H1 (cell line): ENCODE measurements at regions not wholly inside any gene's neighbourhood (a gene's known extent, or its start where the extent isn't known, plus 50 kb on each side); places are given as distances from the start of the nearest gene placed in this dataset.
A peak's percentile ranks its signal among the peaks of the same experiment; 100 is the strongest.

Experiments used
- CTCF ChIA-PET: fragments of 300-600 bp; sonication (Branson Sonifier 250); formaldehyde crosslinking; loops from one replicate; lab custom pipeline; 2021; ENCODE audit not compliant: partially characterized antibody; lab: Charles Lee
- POLR2A ChIA-PET: fragments of 300-600 bp; sonication (Branson Sonifier 250); formaldehyde crosslinking; loops from one replicate; lab custom pipeline; 2021; ENCODE audit warnings: inconsistent platforms; ENCODE audit not compliant: partially characterized antibody; lab: Charles Lee
- DNase-seq, 2 experiments: peaks; one replicate each; pipeline versions ENCODE4 v3.0.0 to v3.0.0-alpha.2; 2010 to 2022; ENCODE audit warnings: low spot score in 2 of 2, low read depth in 1 of 2, mixed read lengths in 1 of 2
- FAIRE-seq: peaks from 2 replicates; lab custom pipeline; 2011; peaks lifted over from hg19 to GRCh38; lab: Jason Lieb, UNC
- H2AFZ ChIP-seq: 2 replicates; pipeline ENCODE4 v1.8.1; 2012; ENCODE audit warnings: low read length, inconsistent platforms
- H2AK5ac ChIP-seq: 2 replicates; pipeline ENCODE4 v1.6.1; 2013; ENCODE audit warnings: low read depth, low read length
- H2BK120ac ChIP-seq: replicated peaks from 2 replicates; pipeline ENCODE3; 2013; ENCODE audit warnings: low read depth, low read length, inconsistent platforms
- H2BK12ac ChIP-seq: 2 replicates; pipeline ENCODE4 v1.6.1; 2013; ENCODE audit warnings: low read depth, low read length
- H2BK15ac ChIP-seq: 2 replicates; pipeline ENCODE4 v1.6.1; 2013; ENCODE audit warnings: low read length
- H2BK20ac ChIP-seq: 2 replicates; pipeline ENCODE4 v1.6.1; 2013; ENCODE audit warnings: low read length
- H2BK5ac ChIP-seq: 2 replicates; pipeline ENCODE4 v1.6.1; 2013; ENCODE audit warnings: low read depth, low read length
- H3K14ac ChIP-seq: 2 replicates; pipeline ENCODE4 v1.6.1; 2013; ENCODE audit warnings: inconsistent platforms; ENCODE audit not compliant: insufficient read length
- H3K18ac ChIP-seq: 2 replicates; pipeline ENCODE4 v1.6.1; 2013; ENCODE audit warnings: low read length; ENCODE audit errors: extremely low read depth
- H3K23ac ChIP-seq: 2 replicates; pipeline ENCODE4 v1.6.1; 2013; ENCODE audit warnings: inconsistent platforms; ENCODE audit not compliant: insufficient read length
- H3K23me2 ChIP-seq: 2 replicates; pipeline ENCODE4 v1.6.1; 2013; ENCODE audit warnings: low read depth, low read length
- H3K27ac ChIP-seq: 2 replicates; pipeline ENCODE4 v1.6.1; 2011; ENCODE audit warnings: low read depth, low read length, inconsistent platforms
- H3K27me3 ChIP-seq, 4 experiments: replicated peaks in 1 of 4; 1 replicate in 1 of 4; 2 replicates in 3 of 4; pipeline versions ENCODE4 v1.6.1 to v1.8.1; 2011 to 2013; ENCODE audit warnings: low read length in 3 of 4, mild to moderate bottlenecking in 3 of 4, inconsistent platforms in 2 of 4, mixed read lengths in 2 of 4, moderate library complexity in 1 of 4; ENCODE audit not compliant: control insufficient read depth in 3 of 4, insufficient read depth in 3 of 4; ENCODE audit errors: extremely low read depth in 1 of 4
- H3K36me3 ChIP-seq, 4 experiments: 2 replicates each; pipeline versions ENCODE4 v1.6.1 to v1.8.1; 2011 to 2013; ENCODE audit warnings: mild to moderate bottlenecking in 4 of 4, low read length in 3 of 4, moderate library complexity in 2 of 4, control low read depth in 1 of 4, inconsistent platforms in 1 of 4; ENCODE audit not compliant: insufficient read depth in 4 of 4, control insufficient read depth in 2 of 4
- H3K4ac ChIP-seq: replicated peaks from 2 replicates; pipeline ENCODE3; 2013; ENCODE audit warnings: low read length, low read depth, mixed read lengths, inconsistent platforms; ENCODE audit not compliant: insufficient read length
- H3K4me1 ChIP-seq, 4 experiments: replicated peaks in 1 of 4; 1 replicate in 1 of 4; 2 replicates in 3 of 4; pipeline versions ENCODE4 v1.6.1 to v1.8.1; 2011 to 2013; ENCODE audit warnings: low read length in 3 of 4, inconsistent platforms in 2 of 4, mixed read lengths in 1 of 4; ENCODE audit not compliant: insufficient read depth in 4 of 4, control insufficient read depth in 3 of 4
- H3K4me2 ChIP-seq, 2 experiments: 2 replicates each; pipeline versions ENCODE4 v1.6.1 to v1.8.1; 2011 to 2013; ENCODE audit warnings: low read depth in 2 of 2, low read length in 2 of 2, control low read depth in 1 of 2, inconsistent platforms in 1 of 2, mild to moderate bottlenecking in 1 of 2; ENCODE audit not compliant: insufficient read depth in 1 of 2
- H3K4me3 ChIP-seq, 4 experiments: fragments of 200-600, 300-600 bp in 1 of 4; sonication (generic), shearing (Covaris generic), sonication (Bioruptor Twin) in 1 of 4; 2 replicates each; pipeline versions ENCODE4 v1.5.1 to v1.8.1; 2011 to 2016; ENCODE audit warnings: low read length in 4 of 4, low read depth in 3 of 4, control low read depth in 2 of 4, inconsistent platforms in 2 of 4, mild to moderate bottlenecking in 2 of 4, mixed read lengths in 1 of 4, moderate library complexity in 1 of 4; ENCODE audit not compliant: insufficient read depth in 2 of 4; ENCODE audit errors: extremely low read depth in 1 of 4
- H3K56ac ChIP-seq: replicated peaks from 2 replicates; pipeline ENCODE3; 2013; ENCODE audit warnings: low read depth, mild to moderate bottlenecking, mixed read lengths, low read length, inconsistent platforms; ENCODE audit not compliant: insufficient read length
- H3K79me1 ChIP-seq: 2 replicates; pipeline ENCODE4 v1.6.1; 2013; ENCODE audit warnings: low read depth, low read length, control low read depth
- H3K79me2 ChIP-seq, 2 experiments: 2 replicates each; pipeline versions ENCODE4 v1.6.1 to v1.8.1; 2012 to 2013; ENCODE audit warnings: low read length in 2 of 2, mild to moderate bottlenecking in 2 of 2, inconsistent platforms in 1 of 2; ENCODE audit not compliant: insufficient read depth in 2 of 2, control insufficient read depth in 1 of 2
- H3K9ac ChIP-seq, 4 experiments: replicated peaks in 1 of 4; 1 replicate in 1 of 4; 2 replicates in 3 of 4; pipeline versions ENCODE4 v1.6.1 to v1.8.1; 2011 to 2013; ENCODE audit warnings: low read depth in 3 of 4, low read length in 3 of 4, control low read depth in 2 of 4, mild to moderate bottlenecking in 2 of 4, moderate library complexity in 2 of 4, inconsistent platforms in 1 of 4; ENCODE audit errors: extremely low read depth in 1 of 4
- H3K9me3 ChIP-seq, 2 experiments: 2 replicates each; pipeline versions ENCODE4 v1.6.1 to v1.8.1; 2012 to 2013; ENCODE audit warnings: mild to moderate bottlenecking in 2 of 2, moderate library complexity in 2 of 2, control low read depth in 1 of 2, inconsistent platforms in 1 of 2, low read depth in 1 of 2, low read length in 1 of 2, mixed read lengths in 1 of 2; ENCODE audit not compliant: insufficient read depth in 2 of 2
- H4K20me1 ChIP-seq, 2 experiments: replicated peaks in 1 of 2; 2 replicates each; pipeline versions ENCODE3 to v1.8.1; 2011 to 2013; ENCODE audit warnings: inconsistent platforms in 2 of 2, low read length in 2 of 2, mild to moderate bottlenecking in 1 of 2; ENCODE audit not compliant: insufficient read depth in 2 of 2, control insufficient read depth in 1 of 2
- H4K5ac ChIP-seq: 2 replicates; pipeline ENCODE4 v1.6.1; 2013; ENCODE audit warnings: low read length, low read depth, mixed read lengths, inconsistent platforms; ENCODE audit not compliant: insufficient read length
- H4K8ac ChIP-seq: 2 replicates; pipeline ENCODE4 v1.8.0; 2013; ENCODE audit warnings: mild to moderate bottlenecking, moderate library complexity, low read length, inconsistent platforms; ENCODE audit not compliant: insufficient read depth; ENCODE audit errors: extremely low read depth
- H4K91ac ChIP-seq: replicated peaks from 2 replicates; pipeline ENCODE3; 2013; ENCODE audit warnings: low read length, mixed read lengths, inconsistent platforms; ENCODE audit not compliant: insufficient read length
- CEBPB ChIP-seq: IDR thresholded peaks from 2 replicates; pipeline ENCODE4 v1.6.1; 2012; ENCODE audit warnings: low read depth, low read length
- EP300 ChIP-seq, 2 experiments: IDR thresholded peaks; 1 replicate in 1 of 2; 2 replicates in 1 of 2; pipeline ENCODE4 v1.6.1; 2011 to 2012; ENCODE audit warnings: low read depth in 2 of 2, low read length in 2 of 2, mild to moderate bottlenecking in 2 of 2, borderline replicate concordance in 1 of 2, inconsistent platforms in 1 of 2, moderate library complexity in 1 of 2
- KDM1A ChIP-seq: fragments of 200-600, 300-600 bp; sonication (generic); IDR thresholded peaks from 2 replicates; pipeline ENCODE4 v1.7.1; 2016; ENCODE audit warnings: mild to moderate bottlenecking, low read length, borderline replicate concordance
- TCF12 ChIP-seq: IDR thresholded peaks from 2 replicates; pipeline ENCODE4 v1.6.1; 2011; ENCODE audit warnings: low read depth, mild to moderate bottlenecking, low read length
- WGBS, 2 experiments: shearing (Covaris generic) in 1 of 2; methylation state at CpG; one replicate each; pipeline versions ENCODE4 v1.1.6 to v1.1.7; 2013 to 2015; ENCODE audit warnings: low lambda C conversion rate in 2 of 2, mixed read lengths in 2 of 2, inconsistent platforms in 1 of 2, low coverage in 1 of 2, missing lambda C conversion rate in 1 of 2; ENCODE audit not compliant: insufficient replicate concordance in 2 of 2, insufficient coverage in 1 of 2, insufficient read length in 1 of 2; ENCODE audit errors: extremely low coverage in 1 of 2, missing lambda C conversion rate in 1 of 2; 5-methylcytosine and 5-hydroxymethylcytosine counted together

DNA sequence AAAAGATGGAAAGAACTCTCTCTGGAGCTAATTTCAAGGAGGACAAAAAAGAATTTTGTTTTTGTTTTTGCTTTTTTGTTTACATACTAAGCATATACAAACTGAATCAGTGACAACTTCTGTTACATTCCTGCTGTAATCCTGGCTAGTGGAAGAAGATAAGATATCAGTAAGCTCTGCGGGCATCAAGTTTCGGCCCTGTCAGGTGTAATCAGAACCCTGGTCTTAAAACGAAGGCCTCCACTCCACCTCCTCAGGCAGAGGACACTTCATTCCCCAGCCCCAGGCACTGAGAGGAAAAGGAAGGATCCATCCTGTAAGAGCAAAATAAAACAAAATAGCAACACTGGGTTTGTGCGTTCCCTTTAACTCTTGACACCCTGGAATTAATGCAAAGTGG is 88.9 kb upstream of the ARHGAP29 start:
- DNase-seq (no peak), FAIRE-seq (no peak)
- H3K27ac ChIP-seq = no peak overlapping the region
- H3K14ac ChIP-seq = no peak overlapping the region
- no peaks in the 10 kb centered on the region for H3K79me1 ChIP-seq
- H3K9me3 ChIP-seq = no peaks in the 10 kb centered on the region
- H3K4ac ChIP-seq = no peak overlapping the region
- peaks cover 5 to 11% (median 8%) of the 10 kb centered on the region in 4 experiments for H3K4me1 ChIP-seq
- H3K18ac ChIP-seq = no peak overlapping the region
- H2AFZ ChIP-seq = no peak overlapping the region
- H4K20me1 ChIP-seq = no peaks in the 10 kb centered on the region
- H3K23me2 ChIP-seq = no peaks in the 10 kb centered on the region
- no peak overlapping the region for H3K56ac ChIP-seq
- no peak overlapping the region; a peak in 1 of 8 replicates for H3K4me3 ChIP-seq
- POLR2A ChIA-PET = no interaction called here
- no peak overlapping the region for H2BK5ac ChIP-seq
- H2BK20ac ChIP-seq = no peak overlapping the region
- 40% methylated on average over 4 of the region's 4 CpGs; no CpG with 5 or more reads in 1 of the 2 experiments for WGBS, 2 experiments
- H4K5ac ChIP-seq = no peak overlapping the region
- no peak overlapping the region for H2BK15ac ChIP-seq
- no peak for TF ChIP-seq KDM1A
- no peak for TF ChIP-seq TCF12
- no peak for TF ChIP-seq CEBPB
- TF ChIP-seq EP300 (IDR thresholded peaks at IDR 0.05; ENCODE audit: borderline replicate concordance in 1 of 2, low read depth in 2 of 2, low read length in 2 of 2) = no peak
- H2BK12ac ChIP-seq = no peak overlapping the region
- H4K8ac ChIP-seq = no peak overlapping the region
- no peaks in the 10 kb centered on the region for H3K79me2 ChIP-seq
- H3K4me2 ChIP-seq = peak overlapping the region in 1 of 2 experiments; percentile 74; a peak in 1 of 4 replicates
- H3K9ac ChIP-seq = no peak overlapping the region
- no peaks in the 10 kb centered on the region; a peak in 2 of 7 replicates for H3K27me3 ChIP-seq
- H2BK120ac ChIP-seq = no peak overlapping the region
- H3K23ac ChIP-seq = no peak overlapping the region
- CTCF ChIA-PET = interaction anchor here (3.1 to 21.6 kb wide), 3 partner anchors 9 to 293 kb away, joined by 17 to 807 read pairs (median 410); no protein-coding TSS in a partner anchor
- no peak overlapping the region for H4K91ac ChIP-seq
- H2AK5ac ChIP-seq = no peak overlapping the region
- H3K36me3 ChIP-seq = no peaks in the 10 kb centered on the region
